WTC11 (cell line): ENCODE measurements at regions not wholly inside any gene's neighbourhood (a gene's known extent, or its start where the extent isn't known, plus 50 kb on each side); places are given as distances from the start of the nearest gene placed in this dataset.

ENCODE experiments used
- ATAC-seq: fragments of 200-7000 bp; cut with Tn5 transposase; 2 replicates; pipeline ENCODE4 v1.10.0; 2021; ENCODE audit warnings: mild to moderate bottlenecking, moderate library complexity
- CTCF ChIA-PET: fragments of 300-600 bp; sonication (Branson Sonifier 250); formaldehyde crosslinking; loops from one replicate; lab custom pipeline; 2021; ENCODE audit warnings: antibody characterized with exemption; lab: Charles Lee
- POLR2A ChIA-PET: fragments of 350-600 bp; sonication (Branson Sonifier 250); formaldehyde crosslinking; loops from one replicate; lab custom pipeline; 2021; ENCODE audit warnings: antibody characterized with exemption; lab: Charles Lee
- DNase-seq: peaks from one replicate; pipeline ENCODE4 v3.0.0; 2021; ENCODE audit warnings: low spot score
- H3K27ac Mint-ChIP-seq: 2 replicates; pipeline ENCODE4 v1.8.0; 2021; ENCODE audit warnings: mixed read lengths
- H3K27me3 Mint-ChIP-seq: 2 replicates; pipeline ENCODE4 v1.8.0; 2021; ENCODE audit warnings: low read depth, mild to moderate bottlenecking, moderate library complexity, mixed read lengths
- H3K36me3 Mint-ChIP-seq: 2 replicates; pipeline ENCODE4 v1.8.0; 2021; ENCODE audit warnings: mixed read lengths
- H3K4me1 Mint-ChIP-seq: 2 replicates; pipeline ENCODE4 v1.8.0; 2022; ENCODE audit warnings: mixed read lengths
- H3K4me3 Mint-ChIP-seq: 2 replicates; pipeline ENCODE4 v1.8.0; 2021; ENCODE audit warnings: mild to moderate bottlenecking, moderate library complexity, mixed read lengths
- H3K9me3 Mint-ChIP-seq: 2 replicates; pipeline ENCODE4 v1.8.0; 2021; ENCODE audit warnings: mixed read lengths
- ATF6 ChIP-seq: sonication (generic); formaldehyde crosslinking; IDR thresholded peaks from 2 replicates; pipeline ENCODE4 v1.8.1; 2023; ENCODE audit warnings: mild to moderate bottlenecking, missing genetic modification reagents
- CBFB ChIP-seq: sonication (generic); formaldehyde crosslinking; IDR thresholded peaks from 2 replicates; pipeline ENCODE4 v1.8.1; 2022; ENCODE audit warnings: mild to moderate bottlenecking, low read depth, missing genetic modification reagents
- CREB1 ChIP-seq: sonication (generic); formaldehyde crosslinking; IDR thresholded peaks from 2 replicates; pipeline ENCODE4 v1.8.0; 2023; ENCODE audit warnings: mild to moderate bottlenecking, missing genetic modification reagents
- ETV6 ChIP-seq: sonication (generic); formaldehyde crosslinking; IDR thresholded peaks from 2 replicates; pipeline ENCODE4 v1.8.1; 2022; ENCODE audit warnings: mild to moderate bottlenecking, missing genetic modification reagents
- FOXJ3 ChIP-seq: sonication (generic); formaldehyde crosslinking; IDR thresholded peaks from 2 replicates; pipeline ENCODE4 v1.9.0; 2021; ENCODE audit warnings: missing genetic modification reagents, mild to moderate bottlenecking, borderline replicate concordance
- GTF2I ChIP-seq: fragments of 250-450 bp; sonication (Bioruptor Pico); conservative IDR thresholded peaks from 2 replicates; pipeline ENCODE4 v1.4.0; 2021; ENCODE audit warnings: mild to moderate bottlenecking
- KAT7 ChIP-seq: sonication (generic); formaldehyde crosslinking; IDR thresholded peaks from 2 replicates; pipeline ENCODE4 v1.8.1; 2023; ENCODE audit warnings: missing genetic modification reagents, mild to moderate bottlenecking, borderline replicate concordance
- MAX ChIP-seq: sonication (generic); formaldehyde crosslinking; IDR thresholded peaks from 2 replicates; pipeline ENCODE4 v1.8.0; 2022; ENCODE audit warnings: mild to moderate bottlenecking, missing genetic modification reagents
- MLX ChIP-seq: sonication (generic); formaldehyde crosslinking; IDR thresholded peaks from 2 replicates; pipeline ENCODE4 v1.8.1; 2023; ENCODE audit warnings: mild to moderate bottlenecking, missing genetic modification reagents, moderate library complexity
- NFE2L1 ChIP-seq: sonication (generic); formaldehyde crosslinking; IDR thresholded peaks from 2 replicates; pipeline ENCODE4 v1.8.1; 2023; ENCODE audit warnings: missing genetic modification reagents
- NR3C1 ChIP-seq: sonication (generic); formaldehyde crosslinking; conservative IDR thresholded peaks from 2 replicates; pipeline ENCODE4 v1.8.1; 2023; ENCODE audit warnings: low read depth, mild to moderate bottlenecking, missing genetic modification reagents
- RELA ChIP-seq: sonication (generic); formaldehyde crosslinking; IDR thresholded peaks from 2 replicates; pipeline ENCODE4 v1.8.1; 2022; ENCODE audit warnings: missing genetic modification reagents, mild to moderate bottlenecking, borderline replicate concordance
- TCF7 ChIP-seq: sonication (generic); formaldehyde crosslinking; IDR thresholded peaks from 2 replicates; pipeline ENCODE4 v1.8.0; 2022; ENCODE audit warnings: mild to moderate bottlenecking, low read depth, missing genetic modification reagents, moderate library complexity
- ZNF263 ChIP-seq: sonication (generic); formaldehyde crosslinking; IDR thresholded peaks from 2 replicates; pipeline ENCODE4 v1.8.1; 2022; ENCODE audit warnings: low read depth, mild to moderate bottlenecking, moderate library complexity, missing genetic modification reagents
- ZNF396 ChIP-seq: fragments of 250-450 bp; sonication (Bioruptor Pico); IDR thresholded peaks from 2 replicates; pipeline ENCODE4 v1.8.0; 2021; ENCODE audit warnings: mild to moderate bottlenecking, moderate library complexity, borderline replicate concordance
- TF ChIP-seq, protein P1 (sequence below): sonication (generic); formaldehyde crosslinking; IDR thresholded peaks from 2 replicates; pipeline ENCODE4 v1.8.0; 2022; ENCODE audit warnings: mild to moderate bottlenecking, missing genetic modification reagents
- TF ChIP-seq, protein P2 (sequence below): fragments of 250-450 bp; sonication (Bioruptor Pico); IDR thresholded peaks from 2 replicates; pipeline ENCODE4 v2.1.2; 2022; ENCODE audit warnings: mild to moderate bottlenecking, moderate library complexity
- TF ChIP-seq, protein P3 (sequence below): fragments of 250-450 bp; sonication (Bioruptor Pico); conservative IDR thresholded peaks from 2 replicates; pipeline ENCODE4 v1.9.0; 2021; ENCODE audit warnings: mild to moderate bottlenecking
- TF ChIP-seq, protein P4 (sequence below): sonication (generic); formaldehyde crosslinking; IDR thresholded peaks from 2 replicates; pipeline ENCODE4 v1.8.1; 2023; ENCODE audit warnings: mild to moderate bottlenecking, missing genetic modification reagents

DNA sequence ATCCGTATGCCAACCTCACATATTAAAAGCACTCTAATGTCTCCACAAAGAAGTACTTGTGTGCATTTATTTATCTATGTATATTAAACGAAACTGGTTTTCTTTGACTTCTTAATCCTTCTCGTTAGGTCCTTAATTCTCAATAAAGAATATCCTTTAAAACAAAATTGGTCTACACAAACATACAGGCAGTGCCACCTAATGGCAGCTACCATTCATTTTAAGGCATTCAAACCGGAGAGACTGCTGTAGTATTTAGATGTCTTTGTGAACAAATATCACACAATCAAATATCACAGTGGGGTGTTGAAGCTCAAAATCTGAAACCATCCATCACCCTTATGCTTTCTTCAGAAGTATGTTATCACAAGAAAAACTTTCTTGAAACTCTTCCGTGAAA, 96.6 kb upstream of the IRAK1BP1 start:
- TF ChIP-seq ATF6 (no peak), RELA (CRISPR knock-in tag) (no peak), NFE2L1 (CRISPR knock-in tag) (no peak), TCF7 (CRISPR knock-in tag) (no peak), ZNF263 (CRISPR knock-in tag) (no peak), ETV6 (CRISPR knock-in tag) (no peak), MLX (CRISPR knock-in tag) (no peak), CBFB (no peak), ZNF396 (CRISPR knock-in tag) (no peak), GTF2I (CRISPR knock-in tag) (no peak), MAX (CRISPR knock-in tag) (no peak), KAT7 (CRISPR knock-in tag) (no peak)
- TF ChIP-seq, protein P1, sequence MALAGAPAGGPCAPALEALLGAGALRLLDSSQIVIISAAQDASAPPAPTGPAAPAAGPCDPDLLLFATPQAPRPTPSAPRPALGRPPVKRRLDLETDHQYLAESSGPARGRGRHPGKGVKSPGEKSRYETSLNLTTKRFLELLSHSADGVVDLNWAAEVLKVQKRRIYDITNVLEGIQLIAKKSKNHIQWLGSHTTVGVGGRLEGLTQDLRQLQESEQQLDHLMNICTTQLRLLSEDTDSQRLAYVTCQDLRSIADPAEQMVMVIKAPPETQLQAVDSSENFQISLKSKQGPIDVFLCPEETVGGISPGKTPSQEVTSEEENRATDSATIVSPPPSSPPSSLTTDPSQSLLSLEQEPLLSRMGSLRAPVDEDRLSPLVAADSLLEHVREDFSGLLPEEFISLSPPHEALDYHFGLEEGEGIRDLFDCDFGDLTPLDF (CRISPR knock-in tag): no peak
- TF ChIP-seq, protein P2, sequence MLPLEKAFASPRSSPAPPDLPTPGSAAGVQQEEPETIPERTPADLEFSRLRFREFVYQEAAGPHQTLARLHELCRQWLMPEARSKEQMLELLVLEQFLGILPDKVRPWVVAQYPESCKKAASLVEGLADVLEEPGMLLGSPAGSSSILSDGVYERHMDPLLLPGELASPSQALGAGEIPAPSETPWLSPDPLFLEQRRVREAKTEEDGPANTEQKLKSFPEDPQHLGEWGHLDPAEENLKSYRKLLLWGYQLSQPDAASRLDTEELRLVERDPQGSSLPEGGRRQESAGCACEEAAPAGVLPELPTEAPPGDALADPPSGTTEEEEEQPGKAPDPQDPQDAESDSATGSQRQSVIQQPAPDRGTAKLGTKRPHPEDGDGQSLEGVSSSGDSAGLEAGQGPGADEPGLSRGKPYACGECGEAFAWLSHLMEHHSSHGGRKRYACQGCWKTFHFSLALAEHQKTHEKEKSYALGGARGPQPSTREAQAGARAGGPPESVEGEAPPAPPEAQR (CRISPR knock-in tag): no peak
- TF ChIP-seq, protein P3, sequence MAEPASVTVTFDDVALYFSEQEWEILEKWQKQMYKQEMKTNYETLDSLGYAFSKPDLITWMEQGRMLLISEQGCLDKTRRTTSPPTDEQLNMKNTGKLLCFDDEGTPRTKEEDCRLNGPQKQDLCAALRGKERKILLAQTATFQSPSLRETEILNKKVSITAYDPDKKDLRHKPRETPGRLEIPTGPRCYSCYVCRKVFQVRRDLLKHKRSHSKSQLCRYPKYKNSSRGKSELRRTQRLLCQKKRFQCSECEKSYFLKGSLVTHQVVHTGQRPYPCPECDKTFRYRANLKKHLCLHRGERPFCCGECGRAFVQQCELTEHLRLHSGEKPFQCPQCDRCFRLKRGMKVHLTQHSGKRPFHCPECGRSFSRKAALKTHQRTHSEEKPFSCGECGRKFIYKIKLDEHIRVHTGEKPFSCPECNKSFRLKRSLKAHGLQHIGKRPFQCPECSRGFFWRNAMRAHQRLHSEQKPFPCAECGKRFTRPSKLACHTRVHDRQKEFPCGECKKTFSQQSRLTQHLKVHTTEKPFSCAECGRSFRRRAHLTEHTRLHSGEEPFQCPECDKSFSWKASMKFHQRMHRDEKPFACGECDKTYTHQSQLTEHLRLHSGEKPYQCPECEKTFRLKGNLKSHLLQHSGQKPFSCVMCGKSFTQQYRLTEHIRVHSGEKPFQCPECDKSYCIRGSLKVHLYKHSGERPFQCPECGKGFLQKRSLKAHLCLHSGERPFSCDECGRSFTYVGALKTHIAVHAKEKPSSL (CRISPR knock-in tag): no peak
- POLR2A ChIA-PET: no interaction called here
- H3K4me3 Mint-ChIP-seq: no peak overlapping the region
- no peaks in the 10 kb centered on the region for H3K27me3 Mint-ChIP-seq
- CTCF ChIA-PET: interaction anchor here (1.4 to 2.0 kb wide), 2 partner anchors 39 to 246 kb away, joined by 3 to 9 read pairs; no protein-coding TSS in a partner anchor
- ATAC-seq (peak; percentile 53), DNase-seq (no peak)
- 0 out of 2 replicates have a peak, but pooled peaks cover 4% of the 10 kb centered on the region for H3K36me3 Mint-ChIP-seq
- peaks cover 11% of the 10 kb centered on the region for H3K4me1 Mint-ChIP-seq
- H3K9me3 Mint-ChIP-seq: peaks cover 15% of the 10 kb centered on the region
- H3K27ac Mint-ChIP-seq: no peak overlapping the region

DNA sequence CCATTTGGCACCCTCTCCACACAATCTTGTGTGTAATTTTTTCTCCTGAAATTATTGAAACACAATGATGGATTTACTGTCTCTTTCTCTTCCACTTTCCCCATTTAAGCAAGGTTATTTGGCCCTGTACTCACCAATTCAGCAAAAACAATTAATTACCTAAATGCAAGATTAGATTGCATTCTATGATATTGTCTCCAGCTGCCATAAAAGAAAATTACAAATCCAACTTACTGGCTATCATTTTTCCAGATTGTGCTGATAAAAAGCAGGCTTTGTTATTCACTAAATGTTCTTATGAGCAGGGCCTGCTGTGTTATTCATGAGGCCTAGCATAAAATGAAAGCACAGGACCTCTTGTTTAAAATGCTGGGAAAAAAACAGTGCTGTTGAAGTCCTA, 95.8 kb upstream of the IRAK1BP1 start:
- H3K4me3 Mint-ChIP-seq: no peak overlapping the region
- no peak overlapping the region for H3K27ac Mint-ChIP-seq
- H3K36me3 Mint-ChIP-seq: no peaks in the 10 kb centered on the region
- ATAC-seq (no peak), DNase-seq (no peak)
- no peak for TF ChIP-seq FOXJ3 (CRISPR knock-in tag)
- TF ChIP-seq CREB1 (CRISPR knock-in tag): no peak
- TF ChIP-seq, protein P4, sequence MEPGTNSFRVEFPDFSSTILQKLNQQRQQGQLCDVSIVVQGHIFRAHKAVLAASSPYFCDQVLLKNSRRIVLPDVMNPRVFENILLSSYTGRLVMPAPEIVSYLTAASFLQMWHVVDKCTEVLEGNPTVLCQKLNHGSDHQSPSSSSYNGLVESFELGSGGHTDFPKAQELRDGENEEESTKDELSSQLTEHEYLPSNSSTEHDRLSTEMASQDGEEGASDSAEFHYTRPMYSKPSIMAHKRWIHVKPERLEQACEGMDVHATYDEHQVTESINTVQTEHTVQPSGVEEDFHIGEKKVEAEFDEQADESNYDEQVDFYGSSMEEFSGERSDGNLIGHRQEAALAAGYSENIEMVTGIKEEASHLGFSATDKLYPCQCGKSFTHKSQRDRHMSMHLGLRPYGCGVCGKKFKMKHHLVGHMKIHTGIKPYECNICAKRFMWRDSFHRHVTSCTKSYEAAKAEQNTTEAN (CRISPR knock-in tag): no peak
- TF ChIP-seq NR3C1: no peak
- no peaks in the 10 kb centered on the region for H3K27me3 Mint-ChIP-seq
- H3K9me3 Mint-ChIP-seq: peaks cover 7% of the 10 kb centered on the region
- CTCF ChIA-PET: interaction anchor here (1.4 to 2.0 kb wide), 2 partner anchors 38 to 247 kb away, joined by 3 to 9 read pairs; no protein-coding TSS in a partner anchor
- POLR2A ChIA-PET: no interaction called here
- peaks cover 11% of the 10 kb centered on the region for H3K4me1 Mint-ChIP-seq
